Spinal cord (tissue), 9 donors: ENCODE measurements at regions not wholly inside any gene's neighbourhood (a gene's known extent, or its start where the extent isn't known, plus 50 kb on each side); places are given as distances from the start of the nearest gene placed in this dataset.
A peak's percentile ranks its signal among the peaks of the same experiment; 100 is the strongest.
"Not testable (repeated sequence)": the region's sequence is repeated elsewhere in the genome, so short reads cannot be mapped to it uniquely, and the experiment has no call there.

Experiments used
- DNase-seq, 6 donors: peaks; one replicate each; pipeline versions ENCODE4 v3.0.0 to v3.0.0-alpha.2; 2013 to 2015; ENCODE audit warnings: low spot score in 6 of 6, low read depth in 4 of 6
- H3K27ac ChIP-seq: one replicate; pipeline ENCODE4 v1.5.1; 2013; ENCODE audit warnings: low read depth, low read length, control low read depth
- H3K27me3 ChIP-seq: one replicate; pipeline ENCODE4 v1.6.1; 2013; ENCODE audit warnings: low read length; ENCODE audit not compliant: control insufficient read depth, insufficient read depth
- H3K36me3 ChIP-seq: one replicate; pipeline ENCODE4 v1.6.1; 2013; ENCODE audit warnings: low read length; ENCODE audit not compliant: control insufficient read depth, insufficient read depth
- H3K4me1 ChIP-seq: one replicate; pipeline ENCODE4 v1.6.1; 2013; ENCODE audit warnings: low read length; ENCODE audit not compliant: control insufficient read depth, insufficient read depth
- H3K4me3 ChIP-seq: one replicate; pipeline ENCODE4 v1.5.1; 2013; ENCODE audit warnings: low read depth, low read length, control low read depth
- H3K9me3 ChIP-seq: one replicate; pipeline ENCODE4 v1.6.1; 2013; ENCODE audit warnings: low read length; ENCODE audit not compliant: control insufficient read depth, insufficient read depth
- WGBS: methylation state at CpG from one replicate; pipeline ENCODE4 v1.1.5; 2013; ENCODE audit warnings: missing lambda C conversion rate; ENCODE audit not compliant: insufficient coverage; 5-methylcytosine and 5-hydroxymethylcytosine counted together
- donor health status: healthy.

DNA sequence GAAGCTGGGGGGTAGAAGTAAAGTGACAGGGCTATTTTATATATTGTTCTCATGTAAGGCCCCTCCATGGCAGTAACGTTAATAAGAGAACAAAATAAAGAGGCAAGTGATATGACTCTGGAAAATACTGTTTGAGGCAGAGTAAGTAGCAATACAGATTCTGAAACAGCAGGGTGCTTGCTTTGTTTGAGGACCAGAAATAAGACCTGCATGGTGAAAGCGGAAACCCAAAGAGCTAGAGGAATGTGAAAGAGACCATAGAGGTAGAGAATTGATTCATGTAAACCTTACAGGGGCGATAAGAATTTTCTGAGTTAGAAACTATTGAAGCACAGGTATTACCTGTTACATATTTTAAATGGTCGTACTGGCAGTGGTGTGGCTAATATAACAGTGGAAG is 1517.1 kb downstream of the SI start:
- H3K4me3 ChIP-seq = no peak overlapping the region
- H3K27me3 ChIP-seq = no peaks in the 10 kb centered on the region
- H3K9me3 ChIP-seq = no peaks in the 10 kb centered on the region
- no peak overlapping the region for H3K27ac ChIP-seq
- H3K36me3 ChIP-seq = no peaks in the 10 kb centered on the region
- H3K4me1 ChIP-seq = no peaks in the 10 kb centered on the region
- no peak for DNase-seq
- 75% methylated on average over 2 of the region's 4 CpGs for WGBS

DNA sequence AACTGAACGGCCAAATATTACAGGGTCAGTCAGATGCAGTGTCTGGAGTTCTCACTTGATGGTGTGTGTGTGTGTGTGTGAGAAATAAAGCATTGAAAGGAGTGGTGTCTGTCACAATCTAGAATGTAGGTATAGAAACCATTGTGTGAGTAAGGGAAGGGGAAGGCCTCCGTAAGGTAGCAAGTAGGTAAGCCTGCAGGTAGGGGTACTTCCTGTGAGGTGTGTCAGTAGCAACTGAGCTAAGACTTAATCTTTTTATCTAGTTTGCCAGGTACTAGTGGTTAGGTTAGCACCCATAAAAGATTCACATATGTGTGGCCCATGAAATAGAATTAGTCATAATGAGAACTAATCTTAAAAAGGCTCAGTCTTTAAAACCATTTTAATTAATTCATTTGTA is 1517.8 kb downstream of the SI start:
- no peaks in the 10 kb centered on the region for H3K27me3 ChIP-seq
- no peak overlapping the region for H3K27ac ChIP-seq
- H3K4me3 ChIP-seq = no peak overlapping the region
- no peaks in the 10 kb centered on the region for H3K9me3 ChIP-seq
- 61% methylated on average over 2 of the region's 2 CpGs for WGBS
- H3K4me1 ChIP-seq = no peaks in the 10 kb centered on the region
- H3K36me3 ChIP-seq = no peaks in the 10 kb centered on the region
- DNase-seq = no peak

GRCh38 chr3:163556813-163557523 is 1521.3 kb downstream of the SI start:
- Histone ChIP-seq H3K36me3 (no peaks in the 10 kb centered on the region), H3K4me1 (no peaks in the 10 kb centered on the region), H3K27ac (no peak overlapping the region), H3K4me3 (no peak overlapping the region), H3K27me3 (no peaks in the 10 kb centered on the region), H3K9me3 (no peaks in the 10 kb centered on the region)
- no CpG with 5 or more reads among the region's 4 CpGs for WGBS
- no peak for DNase-seq

- no CpG with 5 or more reads among the region's 1 CpG for WGBS
- no peak for DNase-seq
- Histone ChIP-seq H3K4me1 (no peaks in the 10 kb centered on the region), H3K27ac (no peak overlapping the region), H3K4me3 (no peak overlapping the region), H3K9me3 (no peaks in the 10 kb centered on the region), H3K27me3 (no peaks in the 10 kb centered on the region), H3K36me3 (no peaks in the 10 kb centered on the region)
These were observed 1522.4 kb downstream of the SI start for GRCh38 chr3:163555918-163556317.

DNA sequence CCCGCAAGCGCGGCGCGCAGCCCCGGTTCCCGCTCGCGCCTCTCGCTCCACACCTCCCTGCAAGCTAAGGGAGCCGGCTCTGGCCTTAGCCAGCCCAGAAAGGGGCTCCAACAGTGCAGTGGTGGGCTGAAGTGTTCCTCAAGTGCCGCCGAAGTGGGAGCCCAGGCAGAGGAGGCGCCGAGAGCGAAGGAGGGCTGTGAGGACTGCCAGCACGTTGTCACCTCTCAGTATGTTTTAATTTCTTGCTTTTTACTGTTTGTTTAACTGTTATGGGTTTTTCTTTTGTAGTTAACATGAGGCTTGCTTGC is 1525.7 kb downstream of the SI start:
- H3K9me3 ChIP-seq = no peaks in the 10 kb centered on the region
- no peaks in the 10 kb centered on the region for H3K27me3 ChIP-seq
- H3K27ac ChIP-seq = no peak overlapping the region
- no peak for DNase-seq
- H3K36me3 ChIP-seq = no peaks in the 10 kb centered on the region
- H3K4me3 ChIP-seq = no peak overlapping the region
- no peaks in the 10 kb centered on the region for H3K4me1 ChIP-seq
- 96% methylated on average over 9 of the region's 17 CpGs for whole genome bisulfite sequencing

DNA sequence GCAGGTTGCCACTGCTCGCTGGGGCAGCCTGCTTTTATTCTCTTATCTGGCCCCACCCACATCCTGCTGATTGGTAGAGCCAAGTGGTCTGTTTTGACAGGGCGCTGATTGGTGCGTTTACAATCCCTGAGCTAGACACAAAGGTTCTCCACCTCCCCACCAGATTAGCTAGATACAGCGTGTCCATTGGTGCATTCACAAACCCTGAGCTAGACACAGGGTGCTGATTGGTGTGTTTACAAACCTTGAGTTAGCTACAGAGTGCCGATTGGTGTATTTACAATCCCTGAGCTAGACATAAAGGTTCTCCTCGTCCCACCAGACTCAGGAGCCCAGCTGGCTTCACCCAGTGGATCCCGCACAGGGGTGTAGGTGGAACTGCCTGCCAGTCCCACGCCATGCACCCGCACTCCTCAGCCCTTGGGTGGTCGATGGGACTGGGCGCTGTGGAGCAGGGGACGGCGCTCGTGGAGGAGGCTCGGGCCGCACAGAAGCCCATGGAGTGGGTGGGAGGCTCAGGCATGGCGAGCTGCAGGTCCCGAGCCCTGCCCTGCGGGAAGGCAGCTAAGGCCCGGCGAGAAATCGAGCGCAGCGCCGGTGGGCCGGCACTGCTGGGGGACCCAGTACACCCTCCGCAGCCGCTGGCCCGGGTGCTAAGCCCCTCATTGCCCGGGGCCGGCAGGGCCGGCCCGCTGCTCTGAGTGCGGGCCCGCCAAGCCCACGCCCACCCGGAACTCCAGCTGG is 1526.2 kb downstream of the SI start:
- not testable (repeated sequence) for DNase-seq, H3K4me1 ChIP-seq, H3K9me3 ChIP-seq, H3K27ac ChIP-seq, H3K36me3 ChIP-seq, H3K27me3 ChIP-seq, H3K4me3 ChIP-seq
- WGBS = 91% methylated on average over 14 of the region's 37 CpGs

- Histone ChIP-seq H3K27me3 (no peaks in the 10 kb centered on the region), H3K4me1 (no peaks in the 10 kb centered on the region), H3K4me3 (no peak overlapping the region), H3K27ac (no peak overlapping the region), H3K9me3 (no peaks in the 10 kb centered on the region), H3K36me3 (no peaks in the 10 kb centered on the region)
- peak in 1 of 6 donors; percentile 51 for DNase-seq
- WGBS = no CpG with 5 or more reads among the region's 1 CpG
These were observed 1530.3 kb downstream of the SI start for GRCh38 chr3:163548015-163548414.

DNA sequence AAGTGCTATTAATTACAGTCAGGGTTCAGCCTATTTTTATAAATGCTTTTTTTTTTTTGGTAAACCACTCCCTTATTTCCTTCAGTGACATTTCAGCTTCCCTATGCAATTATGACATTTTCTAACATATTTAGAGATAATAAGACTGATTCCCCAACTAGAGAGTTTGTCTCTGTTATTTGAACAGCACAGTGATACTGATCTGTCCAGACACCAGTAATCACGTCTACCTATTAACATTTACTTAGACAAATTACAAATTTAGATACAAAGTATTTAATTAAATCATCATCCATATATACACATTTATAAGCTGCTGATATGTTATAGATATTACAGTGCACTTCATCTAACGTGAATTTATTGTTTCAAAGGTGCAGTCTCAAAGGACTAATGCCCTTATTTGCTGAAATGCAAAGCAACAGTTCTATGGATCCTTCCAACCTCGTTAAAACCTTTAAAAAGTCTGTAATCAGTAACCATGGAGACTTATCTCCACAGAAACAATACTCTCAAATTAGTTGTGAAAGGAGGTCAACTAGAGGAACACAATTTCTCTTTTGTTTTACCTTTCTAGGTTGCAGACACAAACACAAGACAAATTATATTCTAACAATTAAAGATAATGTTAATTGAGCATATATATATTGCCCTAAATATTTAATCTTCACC is 1531.1 kb downstream of the SI start:
- H3K9me3 ChIP-seq = no peaks in the 10 kb centered on the region
- WGBS = no CpG with 5 or more reads among the region's 3 CpGs
- H3K36me3 ChIP-seq = no peaks in the 10 kb centered on the region
- no peak overlapping the region for H3K4me3 ChIP-seq
- no peaks in the 10 kb centered on the region for H3K27me3 ChIP-seq
- H3K27ac ChIP-seq = no peak overlapping the region
- peak in 1 of 6 donors; percentile 11 for DNase-seq
- H3K4me1 ChIP-seq = no peaks in the 10 kb centered on the region

DNA sequence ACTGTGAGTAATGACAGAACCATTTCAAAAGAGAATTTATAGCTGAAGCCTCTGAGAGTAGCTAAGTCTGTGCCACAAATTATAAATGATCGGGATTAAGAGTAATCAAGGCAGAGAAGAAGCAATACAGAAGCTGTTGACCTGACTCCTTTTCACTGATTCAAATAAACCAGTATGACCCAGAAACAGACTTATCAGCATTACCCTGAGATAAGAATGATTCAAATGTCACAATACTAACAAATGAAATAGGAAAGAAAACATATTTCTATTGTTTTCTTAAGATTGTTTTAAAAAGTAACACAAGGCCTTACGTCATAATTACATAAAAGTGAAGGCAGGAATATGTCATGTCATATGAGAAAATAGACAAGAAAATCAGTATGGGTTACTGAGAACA is 1534.6 kb downstream of the SI start:
- H3K27ac ChIP-seq = no peak overlapping the region
- no peak overlapping the region for H3K4me3 ChIP-seq
- H3K9me3 ChIP-seq = no peaks in the 10 kb centered on the region
- H3K27me3 ChIP-seq = no peaks in the 10 kb centered on the region
- H3K4me1 ChIP-seq = no peaks in the 10 kb centered on the region
- no CpG with 5 or more reads among the region's 2 CpGs for WGBS
- DNase-seq = no peak
- H3K36me3 ChIP-seq = no peaks in the 10 kb centered on the region

GRCh38 chr3:163541629-163542028 is 1536.7 kb downstream of the SI start:
- Histone ChIP-seq H3K36me3 (no peaks in the 10 kb centered on the region), H3K27ac (no peak overlapping the region), H3K27me3 (no peaks in the 10 kb centered on the region), H3K9me3 (no peaks in the 10 kb centered on the region), H3K4me1 (no peaks in the 10 kb centered on the region), H3K4me3 (no peak overlapping the region)
- 86% methylated on average over 1 of the region's 1 CpG for WGBS
- no peak for DNase-seq
